HG02588 (cell line): ENCODE measurements at regions not wholly inside any gene's neighbourhood (a gene's known extent, or its start where the extent isn't known, plus 50 kb on each side); places are given as distances from the start of the nearest gene placed in this dataset.
"Not testable (repeated sequence)": the region's sequence is repeated elsewhere in the genome, so short reads cannot be mapped to it uniquely, and the experiment has no call there.

ENCODE experiments used
- ATAC-seq: cut with Tn5 transposase; IDR thresholded peaks from one replicate; pipeline ENCODE4 v1.9.1; 2021; ENCODE audit warnings: mild to moderate bottlenecking, moderate library complexity; ENCODE audit not compliant: unreplicated experiment

DNA sequence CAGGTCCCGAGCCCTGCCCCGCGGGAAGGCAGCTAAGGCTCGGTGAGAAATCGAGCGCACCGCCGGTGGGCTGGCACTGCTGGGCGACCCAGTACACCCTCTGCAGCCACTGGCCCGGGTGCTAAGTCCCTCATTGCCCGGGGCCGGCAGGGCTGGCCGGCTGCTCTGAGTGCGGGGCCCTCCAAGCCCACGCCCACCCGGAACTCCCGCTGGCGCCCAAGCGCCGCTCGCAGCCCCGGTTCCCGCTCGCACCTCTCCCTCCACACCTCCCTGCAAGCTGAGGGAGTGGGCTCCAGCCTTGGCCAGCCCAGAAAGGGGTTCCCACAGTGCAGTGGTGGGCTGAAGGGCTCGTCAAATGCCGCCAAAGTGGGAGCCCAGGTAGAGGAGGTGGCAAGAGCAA, 63.2 kb upstream of the IER3 start:
- not testable (repeated sequence) for ATAC-seq

DNA sequence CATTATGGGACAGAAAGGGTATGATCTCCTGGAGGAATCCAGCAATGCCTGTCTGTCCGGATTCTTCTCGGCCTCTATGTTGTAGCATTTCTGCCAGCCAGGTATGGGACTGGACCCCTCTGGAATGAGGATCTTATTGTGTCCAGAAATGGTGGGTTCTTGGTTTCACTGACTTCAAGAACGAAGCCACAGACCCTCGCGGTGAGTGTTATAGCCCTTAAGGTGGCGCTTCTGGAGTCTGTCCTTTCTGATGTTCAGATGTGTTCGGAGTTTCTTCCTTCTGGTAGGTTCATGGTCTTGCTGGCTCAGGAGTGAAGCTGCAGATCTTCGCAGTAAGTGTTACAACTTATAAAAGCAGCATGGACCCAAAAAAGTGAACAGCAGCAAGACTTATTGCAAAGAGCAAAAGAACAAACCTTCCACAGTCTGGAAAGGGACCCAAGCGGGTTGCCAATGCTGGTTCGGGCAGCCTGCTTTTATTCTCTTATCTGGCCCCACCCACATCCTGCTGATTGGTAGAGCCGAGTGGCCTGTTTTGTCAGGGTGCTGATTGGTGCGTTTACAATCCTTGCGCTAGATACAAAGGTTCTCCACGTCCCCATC, 62.3 kb upstream of the IER3 start:
- no peak for ATAC-seq

DNA sequence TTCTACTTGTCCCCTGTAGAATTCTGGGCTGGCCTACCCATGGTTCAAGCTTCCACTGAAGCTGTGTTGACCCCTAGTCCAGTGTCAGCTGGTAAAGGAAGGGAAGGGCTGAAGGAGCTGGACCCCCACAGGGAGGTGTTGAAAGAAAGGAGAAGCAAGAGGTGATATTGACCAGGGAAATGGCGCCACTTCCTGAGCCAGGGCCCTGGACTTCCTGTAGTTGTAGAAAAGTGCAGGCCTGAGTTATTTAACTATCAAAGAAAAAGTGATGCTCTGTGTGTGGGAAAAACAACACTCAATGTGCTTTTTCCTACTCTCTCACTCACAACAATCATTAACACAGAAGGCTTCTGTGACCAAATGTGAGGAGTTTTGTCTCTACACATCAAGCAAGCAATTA, 60.0 kb upstream of the IER3 start:
- ATAC-seq, result no peak

DNA sequence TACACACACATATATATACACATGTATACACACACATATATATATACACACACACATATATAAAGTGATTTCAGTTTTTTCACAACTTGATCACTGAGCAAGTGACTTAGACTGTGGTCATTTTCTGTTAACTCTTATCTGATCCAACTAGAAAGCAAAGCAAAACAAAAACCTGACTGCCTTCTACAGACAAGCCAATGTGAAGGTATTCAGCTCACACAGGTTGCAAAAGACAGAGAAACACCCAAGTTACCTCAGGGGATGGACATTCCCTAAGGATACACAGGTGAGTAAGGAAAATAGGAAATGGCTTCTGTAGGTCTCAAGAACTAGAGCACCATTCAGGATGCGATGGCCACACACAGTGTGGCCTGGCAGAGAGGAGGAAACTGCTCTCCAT, 58.4 kb upstream of the IER3 start:
- no peak for ATAC-seq

DNA sequence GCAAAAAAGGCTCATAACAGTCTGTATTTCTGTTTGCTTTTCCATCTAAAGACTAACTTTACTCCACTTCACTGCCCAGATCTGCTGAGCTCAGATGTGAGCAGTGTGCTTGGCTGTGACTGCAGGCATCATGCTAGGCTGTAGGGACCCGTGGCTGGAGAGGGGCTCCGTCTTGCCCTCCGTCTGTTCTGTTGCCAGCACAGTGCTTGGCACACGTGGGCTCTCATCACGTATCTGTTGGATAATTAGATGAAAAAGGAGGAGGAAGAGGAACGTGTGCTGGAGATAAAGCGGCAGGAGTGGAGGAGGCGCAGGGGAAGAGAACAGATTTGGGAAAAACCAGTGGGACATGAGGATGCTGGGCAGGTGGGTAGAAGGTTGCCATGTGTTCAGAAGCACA, 57.6 kb upstream of the IER3 start:
- ATAC-seq, result no peak

DNA sequence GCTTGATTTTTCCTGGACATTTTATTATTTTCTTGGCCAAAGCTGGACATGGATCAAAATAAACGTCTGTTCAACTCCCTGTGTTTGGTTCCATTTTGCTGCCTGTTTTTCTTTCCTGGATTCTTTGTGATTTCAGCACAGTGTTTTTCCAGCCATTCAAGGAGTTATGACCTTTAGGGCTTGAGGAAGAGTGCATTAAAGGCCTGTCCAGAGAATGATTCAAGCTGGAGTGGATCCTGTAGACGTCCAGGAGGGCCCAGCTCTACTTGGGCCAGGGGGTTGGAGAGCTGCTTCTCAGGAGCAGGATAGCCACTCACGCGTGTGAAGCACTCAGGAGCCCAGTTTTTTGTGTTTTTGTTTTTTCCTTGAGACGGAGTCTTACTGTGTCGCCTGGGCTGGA, 56.5 kb upstream of the IER3 start:
- no peak for ATAC-seq

DNA sequence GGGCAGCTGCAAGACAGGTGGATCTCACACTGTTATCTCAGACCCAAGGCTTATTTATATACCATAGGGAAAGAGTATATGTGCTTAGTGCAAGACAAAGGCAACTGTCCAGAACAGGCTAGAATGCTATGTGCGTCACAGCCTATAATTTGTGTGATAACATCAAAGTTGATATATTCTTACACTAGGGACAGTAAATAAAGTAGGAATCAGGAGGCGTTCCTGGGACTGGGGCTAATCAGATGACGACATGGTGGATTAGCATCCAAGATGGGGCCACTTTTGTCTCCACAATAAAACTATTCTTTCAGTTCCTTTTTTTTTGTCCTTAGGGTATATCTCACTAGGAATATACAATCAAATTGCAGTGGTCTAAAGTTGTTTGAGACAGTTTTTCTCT, 54.9 kb upstream of the IER3 start:
- ATAC-seq, result no peak

DNA sequence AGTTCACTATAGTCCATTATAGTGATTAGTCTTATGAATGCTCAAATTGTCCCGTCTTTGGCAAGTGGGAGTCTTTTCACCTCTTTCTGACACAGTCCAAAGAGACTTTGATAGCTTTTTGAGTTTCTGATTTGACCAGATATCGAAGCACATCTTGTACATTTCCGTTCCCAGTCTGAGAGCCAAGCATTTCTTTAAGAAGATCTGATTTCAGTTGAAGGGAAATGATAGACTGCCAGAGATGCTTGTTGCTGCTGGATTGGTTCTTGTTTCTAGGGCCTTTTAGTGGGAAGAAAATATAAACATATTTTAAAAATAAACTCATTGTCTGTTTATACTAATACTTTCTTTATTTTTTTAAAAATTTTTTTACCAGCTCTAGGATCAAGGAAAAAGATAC, 54.1 kb upstream of the IER3 start:
- no peak for ATAC-seq

DNA sequence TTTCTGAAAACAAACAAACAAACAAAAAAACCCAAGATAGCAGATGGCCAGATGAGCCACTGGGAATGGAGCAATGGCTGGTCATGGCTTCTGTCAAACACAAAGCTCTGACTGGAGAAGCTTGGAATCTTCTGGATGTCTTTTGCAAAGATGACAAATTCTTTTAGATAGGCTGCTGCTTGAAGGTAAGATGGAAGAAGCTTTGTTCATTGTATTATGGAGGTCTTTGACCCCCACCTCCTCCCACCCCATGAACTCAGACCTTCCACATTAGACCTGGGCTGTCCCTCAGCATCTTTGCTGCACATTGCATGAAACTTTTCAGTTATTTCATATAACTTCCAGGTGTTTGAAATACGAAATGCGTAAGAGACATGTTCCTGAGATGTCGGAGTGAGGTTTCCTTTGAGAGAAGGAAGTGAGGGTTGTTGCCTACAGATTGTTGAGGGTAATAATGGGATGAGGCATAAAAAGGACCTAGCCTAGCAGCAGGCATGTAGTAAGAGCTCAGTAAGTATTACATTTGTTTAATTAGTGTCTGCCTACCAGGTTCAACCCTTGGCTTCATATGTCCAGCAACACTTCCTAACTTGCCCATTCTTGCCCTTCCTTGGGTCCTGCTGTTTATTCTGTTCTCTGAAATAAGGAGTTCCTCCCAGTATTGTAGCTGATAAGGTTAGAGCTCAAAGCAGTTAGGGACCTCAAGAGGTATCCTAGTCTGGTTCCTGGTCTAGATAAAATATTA, 51.4 kb upstream of the IER3 start:
- no peak for ATAC-seq
